ENCODE measurements at regions not wholly inside any gene's neighbourhood (a gene's known extent, or its start where the extent isn't known, plus 50 kb on each side); places are given as distances from the start of the nearest gene placed in this dataset.

- TF ChIP-seq EZH2phosphoT487 (IDR thresholded peaks at IDR 0.05; ENCODE audit: low read depth, severe bottlenecking, unreplicated experiment) (no peak), EZH2 (IDR thresholded peaks at IDR 0.05; ENCODE audit: borderline replicate concordance) (no peak)
- TF ChIP-seq, protein P1, sequence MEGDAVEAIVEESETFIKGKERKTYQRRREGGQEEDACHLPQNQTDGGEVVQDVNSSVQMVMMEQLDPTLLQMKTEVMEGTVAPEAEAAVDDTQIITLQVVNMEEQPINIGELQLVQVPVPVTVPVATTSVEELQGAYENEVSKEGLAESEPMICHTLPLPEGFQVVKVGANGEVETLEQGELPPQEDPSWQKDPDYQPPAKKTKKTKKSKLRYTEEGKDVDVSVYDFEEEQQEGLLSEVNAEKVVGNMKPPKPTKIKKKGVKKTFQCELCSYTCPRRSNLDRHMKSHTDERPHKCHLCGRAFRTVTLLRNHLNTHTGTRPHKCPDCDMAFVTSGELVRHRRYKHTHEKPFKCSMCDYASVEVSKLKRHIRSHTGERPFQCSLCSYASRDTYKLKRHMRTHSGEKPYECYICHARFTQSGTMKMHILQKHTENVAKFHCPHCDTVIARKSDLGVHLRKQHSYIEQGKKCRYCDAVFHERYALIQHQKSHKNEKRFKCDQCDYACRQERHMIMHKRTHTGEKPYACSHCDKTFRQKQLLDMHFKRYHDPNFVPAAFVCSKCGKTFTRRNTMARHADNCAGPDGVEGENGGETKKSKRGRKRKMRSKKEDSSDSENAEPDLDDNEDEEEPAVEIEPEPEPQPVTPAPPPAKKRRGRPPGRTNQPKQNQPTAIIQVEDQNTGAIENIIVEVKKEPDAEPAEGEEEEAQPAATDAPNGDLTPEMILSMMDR (IDR thresholded peaks at IDR 0.05; ENCODE audit: poor library complexity): no peak
- Histone ChIP-seq H3K4me3 (no peak overlapping the region), H3K27ac (no peak overlapping the region), H3K36me3 (replicated peaks; ENCODE audit: insufficient read depth, low read depth) (no peaks in the 10 kb centered on the region), H4K20me1 (ENCODE audit: insufficient read depth, poor library complexity, severe bottlenecking) (no peaks in the 10 kb centered on the region), H3K27me3 (no peaks in the 10 kb centered on the region), H3K9me3 (ENCODE audit: low read depth) (peaks cover 17% of the 10 kb centered on the region), H3K79me2 (no peaks in the 10 kb centered on the region), H3K4me1 (ENCODE audit: insufficient read depth) (no peaks in the 10 kb centered on the region), H3K9me2 (replicated peaks; ENCODE audit: insufficient read depth) (no peaks in the 10 kb centered on the region), H2AFZ (no peak overlapping the region), H3K4me2 (no peak overlapping the region)
- WGBS (ENCODE audit: low lambda C conversion rate, missing lambda C conversion rate): 83% methylated on average over 1 of the region's 1 CpG
- no peak for DNase-seq (ENCODE audit: low spot score)
These were observed 132.5 kb upstream of the ZCCHC13 start for GRCh38 chrX:74171465-74171864.

DNA sequence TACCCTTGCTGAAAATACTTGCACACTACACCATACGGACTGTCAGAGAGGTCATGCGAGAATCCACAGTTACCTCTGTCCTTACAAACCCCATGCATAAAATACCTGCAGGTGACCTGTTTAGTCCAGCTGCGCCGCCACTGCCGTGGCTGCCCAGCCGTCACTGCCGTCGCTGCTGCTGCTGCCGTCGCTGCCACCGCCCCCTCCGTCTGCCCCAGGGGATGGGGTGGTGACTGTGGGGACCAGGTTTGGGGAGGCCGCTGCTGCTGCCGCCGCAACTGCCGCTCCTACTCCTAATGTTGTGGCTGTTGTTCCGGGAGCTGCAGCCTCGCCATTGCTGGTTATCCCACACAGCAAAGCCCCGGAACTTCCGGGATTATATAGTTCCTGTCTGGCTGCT, 141.8 kb upstream of the ZCCHC13 start:
- DNase-seq (ENCODE audit: low spot score): no peak
- no peaks in the 10 kb centered on the region for H3K9me3 ChIP-seq (ENCODE audit: low read depth)
- H2AFZ ChIP-seq: no peak overlapping the region
- H3K79me2 ChIP-seq: no peaks in the 10 kb centered on the region
- H3K27ac ChIP-seq: no peak overlapping the region
- H3K4me3 ChIP-seq: no peak overlapping the region
- H3K9me2 ChIP-seq (replicated peaks; ENCODE audit: insufficient read depth): no peaks in the 10 kb centered on the region
- no peak for TF ChIP-seq EZH2 (IDR thresholded peaks at IDR 0.05; ENCODE audit: borderline replicate concordance)
- TF ChIP-seq EZH2phosphoT487 (IDR thresholded peaks at IDR 0.05; ENCODE audit: low read depth, severe bottlenecking, unreplicated experiment): no peak
- TF ChIP-seq, protein P1 (IDR thresholded peaks at IDR 0.05; ENCODE audit: poor library complexity): no peak
- H3K4me1 ChIP-seq (ENCODE audit: insufficient read depth): no peaks in the 10 kb centered on the region
- H3K4me2 ChIP-seq: no peak overlapping the region
- H4K20me1 ChIP-seq (ENCODE audit: insufficient read depth, poor library complexity, severe bottlenecking): no peaks in the 10 kb centered on the region
- H3K27me3 ChIP-seq: no peaks in the 10 kb centered on the region
- H3K36me3 ChIP-seq (replicated peaks; ENCODE audit: insufficient read depth, low read depth): no peaks in the 10 kb centered on the region
- 93% methylated on average over 20 of the region's 20 CpGs for WGBS (ENCODE audit: low lambda C conversion rate, missing lambda C conversion rate)

DNA sequence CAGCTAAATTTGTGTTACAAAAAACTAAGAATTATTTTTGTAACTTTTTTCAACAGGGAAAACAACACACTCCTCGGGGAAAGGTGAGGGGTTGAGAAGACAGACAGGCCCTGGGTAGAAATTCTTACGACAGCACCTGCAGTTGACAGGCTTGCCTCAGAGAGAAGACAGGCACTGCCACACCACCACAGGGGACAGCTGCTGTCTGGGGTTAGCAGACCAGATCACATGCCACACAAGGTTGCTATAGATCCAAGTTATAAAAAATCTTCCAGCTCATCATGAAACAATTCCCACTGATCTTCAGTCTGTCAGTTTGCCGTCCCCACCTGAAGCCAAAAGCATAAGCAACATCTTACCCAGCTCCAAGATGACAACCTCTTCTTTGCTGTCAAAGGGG, 143.2 kb upstream of the ZCCHC13 start:
- no peak overlapping the region for H3K4me2 ChIP-seq
- no peak overlapping the region for H2AFZ ChIP-seq
- H3K79me2 ChIP-seq: no peaks in the 10 kb centered on the region
- H3K4me3 ChIP-seq: no peak overlapping the region
- no peak overlapping the region for H3K27ac ChIP-seq
- no peaks in the 10 kb centered on the region for H3K27me3 ChIP-seq
- no peaks in the 10 kb centered on the region for H4K20me1 ChIP-seq (ENCODE audit: insufficient read depth, poor library complexity, severe bottlenecking)
- 83% methylated on average over 3 of the region's 3 CpGs for WGBS (ENCODE audit: low lambda C conversion rate, missing lambda C conversion rate)
- no peaks in the 10 kb centered on the region for H3K9me3 ChIP-seq (ENCODE audit: low read depth)
- H3K4me1 ChIP-seq (ENCODE audit: insufficient read depth): no peaks in the 10 kb centered on the region
- TF ChIP-seq, protein P1 (IDR thresholded peaks at IDR 0.05; ENCODE audit: poor library complexity): no peak
- no peak for TF ChIP-seq EZH2 (IDR thresholded peaks at IDR 0.05; ENCODE audit: borderline replicate concordance)
- no peak for TF ChIP-seq EZH2phosphoT487 (IDR thresholded peaks at IDR 0.05; ENCODE audit: low read depth, severe bottlenecking, unreplicated experiment)
- no peak for DNase-seq (ENCODE audit: low spot score)
- no peaks in the 10 kb centered on the region for H3K9me2 ChIP-seq (replicated peaks; ENCODE audit: insufficient read depth)
- H3K36me3 ChIP-seq (replicated peaks; ENCODE audit: insufficient read depth, low read depth): no peaks in the 10 kb centered on the region

DNA sequence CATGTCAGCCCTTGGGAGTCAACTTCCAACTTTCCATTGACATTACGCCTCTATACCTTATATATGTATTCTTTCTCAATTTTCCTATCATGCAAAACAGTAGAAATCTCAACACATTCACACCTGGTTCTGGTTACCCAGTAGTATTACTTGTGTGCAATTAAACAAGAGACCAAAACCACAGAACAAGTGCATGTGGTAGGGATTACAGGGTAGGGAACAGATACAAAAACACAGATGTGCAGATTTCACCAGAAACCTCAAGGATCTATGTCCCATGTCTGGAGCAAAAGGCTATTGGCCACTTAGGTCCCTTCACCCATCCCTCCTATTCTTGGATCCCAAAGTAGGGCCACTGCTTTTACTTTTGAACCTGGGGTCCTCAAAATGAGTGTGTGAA, 143.6 kb upstream of the ZCCHC13 start:
- Histone ChIP-seq H3K36me3 (replicated peaks; ENCODE audit: insufficient read depth, low read depth) (no peaks in the 10 kb centered on the region), H3K9me3 (ENCODE audit: low read depth) (no peaks in the 10 kb centered on the region), H3K4me3 (no peak overlapping the region), H3K4me1 (ENCODE audit: insufficient read depth) (no peaks in the 10 kb centered on the region), H4K20me1 (ENCODE audit: insufficient read depth, poor library complexity, severe bottlenecking) (no peaks in the 10 kb centered on the region), H3K27me3 (no peaks in the 10 kb centered on the region), H3K79me2 (no peaks in the 10 kb centered on the region), H3K9me2 (replicated peaks; ENCODE audit: insufficient read depth) (no peaks in the 10 kb centered on the region), H3K27ac (no peak overlapping the region), H3K4me2 (no peak overlapping the region), H2AFZ (no peak overlapping the region)
- no peak for TF ChIP-seq EZH2phosphoT487 (IDR thresholded peaks at IDR 0.05; ENCODE audit: low read depth, severe bottlenecking, unreplicated experiment)
- DNase-seq (ENCODE audit: low spot score): no peak
- 93% methylated on average over 1 of the region's 1 CpG for WGBS (ENCODE audit: low lambda C conversion rate, missing lambda C conversion rate)

Data from hepatocyte (in vitro differentiated cells).